HCT116 (cell line): ENCODE measurements at regions not wholly inside any gene's neighbourhood (a gene's known extent, or its start where the extent isn't known, plus 50 kb on each side); places are given as distances from the start of the nearest gene placed in this dataset.

Source experiments
- ATAC-seq: fragments of 200-7000 bp; cut with Tn5 transposase; 2 replicates; pipeline ENCODE4 v1.9.1; 2020; ENCODE audit warnings: mild to moderate bottlenecking, moderate library complexity
- BruUV-seq: library from RNA; stranded (reverse); fragments of 400-500 nt; replicated peaks from 2 replicates; lab custom pipeline; 2021; lab: Mats Ljungman, UMichigan
- CTCF ChIA-PET: fragments of 300-600 bp; sonication (Branson Sonifier 250); formaldehyde crosslinking; loops from one replicate; lab custom pipeline; 2021; ENCODE audit warnings: antibody characterized with exemption; lab: Charles Lee
- POLR2A ChIA-PET: fragments of 300-600, 350-600 bp; sonication (Branson Sonifier 250); formaldehyde crosslinking; loops from one replicate; lab custom pipeline; 2021; ENCODE audit warnings: antibody characterized with exemption; lab: Charles Lee
- RAD21 ChIA-PET, 2 experiments: fragments of 300-600 bp; sonication (Branson Sonifier 250); formaldehyde crosslinking; loops; one replicate each; lab custom pipeline; 2023; ENCODE audit warnings: low total read pairs in 2 of 2; ENCODE audit not compliant: uncharacterized antibody in 2 of 2, unreplicated experiment in 2 of 2, low non-redundant PET in 1 of 2; lab: Charles Lee
- DNase-seq: peaks from one replicate; pipeline ENCODE4 v3.0.0-alpha.2; 2010; ENCODE audit warnings: low read depth, low spot score
- H2AFZ ChIP-seq: fragments of 200-600 bp; shearing (Covaris generic), sonication (generic); 2 replicates; pipeline ENCODE4 v1.6.1; 2017; ENCODE audit warnings: low read depth, mixed run types, mixed read lengths, antibody characterized with exemption, low read length; ENCODE audit not compliant: poor library complexity, severe bottlenecking
- H3K27ac ChIP-seq: 2 replicates; pipeline ENCODE4 v1.5.1; 2012; ENCODE audit warnings: low read depth, low read length
- H3K27me3 ChIP-seq: fragments of 200-600 bp; sonication (generic); 2 replicates; pipeline ENCODE4 v1.6.1; 2016; ENCODE audit warnings: mixed run types, low read length, mixed read lengths; ENCODE audit not compliant: insufficient read depth
- H3K36me3 ChIP-seq, 2 experiments: fragments of 200-500 bp in 1 of 2; fragments of 200-600 bp in 1 of 2; sonication (Bioruptor generic) in 1 of 2; sonication (generic) in 1 of 2; 2 replicates each; pipeline versions ENCODE4 v1.5.1 to v1.6.1; 2014 to 2016; ENCODE audit warnings: low read length in 2 of 2, inconsistent platforms in 1 of 2, mixed read lengths in 1 of 2, mixed run types in 1 of 2; ENCODE audit not compliant: insufficient read depth in 2 of 2, control insufficient read depth in 1 of 2
- H3K4me1 ChIP-seq, 2 experiments: fragments of 200-600 bp in 1 of 2; sonication (generic) in 1 of 2; 2 replicates each; pipeline versions ENCODE4 v1.5.1 to v1.6.1; 2012 to 2017; ENCODE audit warnings: low read length in 2 of 2, inconsistent platforms in 1 of 2, mild to moderate bottlenecking in 1 of 2, mixed read lengths in 1 of 2, mixed run types in 1 of 2, moderate library complexity in 1 of 2; ENCODE audit not compliant: insufficient read depth in 2 of 2, control insufficient read depth in 1 of 2
- H3K4me2 ChIP-seq: fragments of 200-600 bp; sonication (generic); 2 replicates; pipeline ENCODE4 v1.6.1; 2017; ENCODE audit warnings: mixed run types, low read length, mixed read lengths
- H3K4me3 ChIP-seq, 2 experiments: fragments of 200-600 bp in 1 of 2; sonication (generic) in 1 of 2; replicated peaks in 1 of 2; 2 replicates each; pipeline ENCODE4 v1.5.1; 2011 to 2016; ENCODE audit warnings: low read length in 2 of 2, control low read depth in 1 of 2, low read depth in 1 of 2, mild to moderate bottlenecking in 1 of 2, mixed read lengths in 1 of 2, mixed run types in 1 of 2
- H3K79me2 ChIP-seq: fragments of 200-600 bp; sonication (generic); 2 replicates; pipeline ENCODE4 v1.6.1; 2017; ENCODE audit warnings: mild to moderate bottlenecking, mixed run types, low read length, moderate library complexity, mixed read lengths; ENCODE audit not compliant: insufficient read depth
- H3K9ac ChIP-seq: fragments of 200-600 bp; sonication (generic); 2 replicates; pipeline ENCODE4 v1.6.1; 2016; ENCODE audit warnings: low read length, mixed read lengths
- H3K9me2 ChIP-seq: fragments of 200-600 bp; sonication (generic), shearing (Covaris generic); 2 replicates; pipeline ENCODE4 v1.6.1; 2017; ENCODE audit warnings: mixed run types, mild to moderate bottlenecking, moderate library complexity; ENCODE audit not compliant: insufficient read depth
- H3K9me3 ChIP-seq, 2 experiments: fragments of 200-500 bp in 1 of 2; fragments of 200-600 bp in 1 of 2; sonication (Bioruptor generic) in 1 of 2; sonication (generic) in 1 of 2; 2 replicates each; pipeline ENCODE4 v1.6.1; 2014 to 2017; ENCODE audit warnings: low read length in 2 of 2, mixed read lengths in 2 of 2, inconsistent platforms in 1 of 2, low read depth in 1 of 2, mild to moderate bottlenecking in 1 of 2, mixed run types in 1 of 2, moderate library complexity in 1 of 2; ENCODE audit not compliant: control insufficient read depth in 1 of 2, insufficient read depth in 1 of 2
- H4K20me1 ChIP-seq: fragments of 200-600 bp; sonication (generic), shearing (Covaris generic); 2 replicates; pipeline ENCODE4 v1.6.1; 2017; ENCODE audit warnings: mixed run types, mild to moderate bottlenecking, moderate library complexity; ENCODE audit not compliant: insufficient read depth
- CBX3 ChIP-seq: IDR thresholded peaks from 2 replicates; pipeline ENCODE4 v1.6.1; 2012; ENCODE audit warnings: low read depth
- CEBPB ChIP-seq: IDR thresholded peaks from 2 replicates; pipeline ENCODE4 v1.6.1; 2012; ENCODE audit warnings: low read depth
- CTCF ChIP-seq, 3 experiments: fragments of 200-600 bp in 1 of 3; sonication (generic) in 1 of 3; IDR thresholded peaks in 2 of 3; conservative IDR thresholded peaks in 1 of 3; 2 replicates each; pipeline ENCODE4 v1.5.1; 2012 to 2017; ENCODE audit warnings: low read depth in 2 of 3, low read length in 2 of 3, antibody characterized with exemption in 1 of 3, borderline replicate concordance in 1 of 3, control low read depth in 1 of 3, mild to moderate bottlenecking in 1 of 3, mixed read lengths in 1 of 3, mixed run types in 1 of 3, moderate library complexity in 1 of 3; ENCODE audit not compliant: insufficient read depth in 1 of 3
- EGR1 ChIP-seq: IDR thresholded peaks from 2 replicates; pipeline ENCODE4 v1.6.1; 2012; ENCODE audit warnings: low read depth
- ELF1 ChIP-seq: IDR thresholded peaks from 2 replicates; pipeline ENCODE4 v1.6.1; 2012; ENCODE audit warnings: low read depth, borderline replicate concordance
- EZH2phosphoT487 ChIP-seq: fragments of 200-600 bp; IDR thresholded peaks from 2 replicates; pipeline ENCODE4 v1.6.1; 2018; ENCODE audit warnings: antibody characterized with exemption, borderline replicate concordance
- FOSL1 ChIP-seq: IDR thresholded peaks from 2 replicates; pipeline ENCODE4 v1.6.1; 2012; ENCODE audit warnings: low read depth
- JUND ChIP-seq: IDR thresholded peaks from 2 replicates; pipeline ENCODE4 v1.6.1; 2012
- POLR2A ChIP-seq: IDR thresholded peaks from 2 replicates; pipeline ENCODE4 v1.7.0; 2011; ENCODE audit warnings: borderline replicate concordance; ENCODE audit not compliant: insufficient read depth, insufficient read length; ENCODE audit errors: extremely low read depth
- POLR2AphosphoS5 ChIP-seq: IDR thresholded peaks from 2 replicates; pipeline ENCODE4 v1.6.1; 2011; ENCODE audit warnings: mild to moderate bottlenecking, low read depth, low read length, moderate library complexity
- RAD21 ChIP-seq: IDR thresholded peaks from 2 replicates; pipeline ENCODE4 v1.6.1; 2012; ENCODE audit warnings: low read depth, mild to moderate bottlenecking
- SIN3A ChIP-seq: IDR thresholded peaks from 2 replicates; pipeline ENCODE4 v1.6.1; 2012; ENCODE audit warnings: low read depth
- SP1 ChIP-seq: IDR thresholded peaks from 2 replicates; pipeline ENCODE4 v1.6.1; 2012; ENCODE audit warnings: low read depth
- SRF ChIP-seq: IDR thresholded peaks from 2 replicates; pipeline ENCODE4 v1.6.1; 2012; ENCODE audit warnings: low read depth
- TCF7L2 ChIP-seq: IDR thresholded peaks from 2 replicates; pipeline ENCODE4 v1.7.0; 2011; ENCODE audit warnings: borderline replicate concordance, inconsistent platforms; ENCODE audit not compliant: insufficient read depth, insufficient read length; ENCODE audit errors: extremely low read depth
- YY1 ChIP-seq: IDR thresholded peaks from 2 replicates; pipeline ENCODE4 v1.6.1; 2011; ENCODE audit warnings: low read length, low read depth, moderate library complexity, mild to moderate bottlenecking; ENCODE audit not compliant: insufficient replicate concordance; ENCODE audit errors: extremely low read depth
- ZBTB33 ChIP-seq: IDR thresholded peaks from 2 replicates; pipeline ENCODE4 v1.6.1; 2011; ENCODE audit warnings: mild to moderate bottlenecking, low read length, moderate library complexity; ENCODE audit not compliant: insufficient replicate concordance; ENCODE audit errors: extremely low read depth
- intact Hi-C: fragments of 100-400 bp; cut with micrococcal nuclease; formaldehyde crosslinking; loops from 2 replicates; pipeline ENCODE4 v1.10.0; 2022
- TF ChIP-seq, protein P1 (sequence below): IDR thresholded peaks from 2 replicates; pipeline ENCODE4 v1.6.1; 2012

- TF ChIP-seq CTCF (IDR thresholded peaks at IDR 0.05 in 2 of 3, conservative IDR thresholded peaks at IDR 0.05 in 1 of 3; ENCODE audit: borderline replicate concordance in 1 of 3, insufficient read depth in 1 of 3, low read depth in 2 of 3, low read length in 2 of 3), result no peak
- TF ChIP-seq CEBPB, result no peak
- TF ChIP-seq SRF, result no peak
- TF ChIP-seq, all 23 proteins: peak for 0
Observed at GRCh38 chr5:56683281-56683680, 132.1 kb upstream of the MAP3K1 start (continued).

DNA sequence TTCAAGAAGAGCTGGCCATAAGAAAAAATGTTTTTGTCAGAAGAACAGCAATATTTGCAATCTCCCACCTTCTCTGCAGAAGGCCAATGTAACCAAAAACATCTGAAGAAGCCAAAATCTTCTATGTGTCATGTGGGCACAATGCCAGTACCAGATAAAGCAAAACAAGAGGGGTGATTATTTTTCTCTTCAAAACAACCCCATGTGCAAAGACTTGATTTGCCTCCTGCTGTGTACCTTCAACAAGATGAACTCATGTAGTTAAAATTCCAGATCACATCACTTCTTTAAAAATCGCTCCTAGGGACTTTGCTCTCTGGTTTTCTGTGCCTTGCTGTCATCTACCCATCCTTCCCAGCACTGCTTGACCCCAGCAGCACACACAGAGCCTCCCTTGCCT lies 134.0 kb upstream of the MAP3K1 start:
- Histone ChIP-seq H3K27ac (no peak overlapping the region), H3K4me2 (no peak overlapping the region), H3K4me1 (peaks cover 2 to 5% of the 10 kb centered on the region in 2 experiments; a peak in 2 of 4 replicates), H3K9me2 (no peaks in the 10 kb centered on the region), H3K9me3 (no peaks in the 10 kb centered on the region), H3K36me3 (no peaks in the 10 kb centered on the region), H3K79me2 (no peaks in the 10 kb centered on the region), H3K4me3 (no peak overlapping the region), H3K9ac (no peak overlapping the region), H2AFZ (no peak overlapping the region), H4K20me1 (no peaks in the 10 kb centered on the region), H3K27me3 (no peaks in the 10 kb centered on the region)
- ChIA-PET POLR2A (no interaction called here), RAD21 (no interaction called here), CTCF (interaction anchor here (0.6 kb wide), 1 partner anchor 340 kb away, joined by 3 read pairs; no protein-coding TSS in a partner anchor)
- no peak for ATAC-seq
- intact Hi-C loops, result no loop called here
- no peak for DNase-seq
- no TSS peak for BruUV-seq
- TF ChIP-seq YY1 (no peak), POLR2A (no peak), JUND (no peak), SIN3A (no peak), CEBPB (no peak), EZH2phosphoT487 (no peak), ELF1 (no peak), EGR1 (no peak), POLR2AphosphoS5 (no peak), CTCF (IDR thresholded peaks at IDR 0.05 in 2 of 3, conservative IDR thresholded peaks at IDR 0.05 in 1 of 3; ENCODE audit: borderline replicate concordance in 1 of 3, insufficient read depth in 1 of 3, low read depth in 2 of 3, low read length in 2 of 3) (no peak), CBX3 (no peak), RAD21 (no peak), ZBTB33 (no peak), FOSL1 (no peak), SP1 (no peak), TCF7L2 (no peak)
- TF ChIP-seq, protein P1, sequence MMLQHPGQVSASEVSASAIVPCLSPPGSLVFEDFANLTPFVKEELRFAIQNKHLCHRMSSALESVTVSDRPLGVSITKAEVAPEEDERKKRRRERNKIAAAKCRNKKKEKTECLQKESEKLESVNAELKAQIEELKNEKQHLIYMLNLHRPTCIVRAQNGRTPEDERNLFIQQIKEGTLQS, result no peak
